Rectal smooth muscle tissue (tissue), 1 donor: ENCODE measurements at regions not wholly inside any gene's neighbourhood (a gene's known extent, or its start where the extent isn't known, plus 50 kb on each side); places are given as distances from the start of the nearest gene placed in this dataset.
"Not testable (repeated sequence)": the region's sequence is repeated elsewhere in the genome, so short reads cannot be mapped to it uniquely, and the experiment has no call there.

ENCODE experiments used
- H3K27ac ChIP-seq: one replicate; pipeline ENCODE4 v1.7.0; 2013; ENCODE audit warnings: low read depth, low read length, inconsistent platforms
- H3K27me3 ChIP-seq: one replicate; pipeline ENCODE4 v1.7.0; 2013; ENCODE audit warnings: low read length; ENCODE audit not compliant: control insufficient read depth, insufficient read depth
- H3K36me3 ChIP-seq: one replicate; pipeline ENCODE4 v1.7.0; 2013; ENCODE audit warnings: low read length; ENCODE audit not compliant: control insufficient read depth, insufficient read depth
- H3K4me1 ChIP-seq: one replicate; pipeline ENCODE4 v1.7.0; 2013; ENCODE audit warnings: low read length; ENCODE audit not compliant: control insufficient read depth, insufficient read depth
- H3K4me3 ChIP-seq: one replicate; pipeline ENCODE4 v1.7.0; 2013; ENCODE audit warnings: low read length
- H3K9ac ChIP-seq: one replicate; pipeline ENCODE4 v1.7.0; 2013; ENCODE audit warnings: low read length

- Histone ChIP-seq H3K27ac (no peak overlapping the region), H3K36me3 (no peaks in the 10 kb centered on the region), H3K4me1 (peaks cover 3% of the 10 kb centered on the region), H3K27me3 (no peaks in the 10 kb centered on the region), H3K4me3 (no peak overlapping the region), H3K9ac (no peak overlapping the region)
Observed at GRCh38 chr1:223022641-223023473, 120.2 kb downstream of the TLR5 start.

GRCh38 chr1:223023863-223024262, 119.2 kb downstream of the TLR5 start:
- no peaks in the 10 kb centered on the region for H3K27me3 ChIP-seq
- no peak overlapping the region for H3K9ac ChIP-seq
- H3K27ac ChIP-seq = no peak overlapping the region
- H3K4me3 ChIP-seq = no peak overlapping the region
- peaks cover 3% of the 10 kb centered on the region for H3K4me1 ChIP-seq
- H3K36me3 ChIP-seq = no peaks in the 10 kb centered on the region

- H3K9ac ChIP-seq, H3K27ac ChIP-seq, H3K36me3 ChIP-seq, H3K4me3 ChIP-seq, H3K27me3 ChIP-seq, H3K4me1 ChIP-seq: not testable (repeated sequence)
Observed at GRCh38 chr1:223024486-223024885, 118.6 kb downstream of the TLR5 start.

GRCh38 chr1:223025190-223025734, 117.8 kb downstream of the TLR5 start:
- H3K4me3 ChIP-seq, H3K9ac ChIP-seq, H3K4me1 ChIP-seq, H3K27me3 ChIP-seq, H3K36me3 ChIP-seq: not testable (repeated sequence)
- peak overlapping the region; percentile 3 for H3K27ac ChIP-seq

GRCh38 chr1:223026639-223027038, 116.4 kb downstream of the TLR5 start:
- H3K36me3 ChIP-seq, H3K4me3 ChIP-seq, H3K9ac ChIP-seq, H3K27me3 ChIP-seq, H3K27ac ChIP-seq, H3K4me1 ChIP-seq: not testable (repeated sequence)

GRCh38 chr1:223029985-223030769, 112.9 kb downstream of the TLR5 start:
- no peaks in the 10 kb centered on the region for H3K4me1 ChIP-seq
- no peak overlapping the region for H3K27ac ChIP-seq
- no peaks in the 10 kb centered on the region for H3K27me3 ChIP-seq
- no peaks in the 10 kb centered on the region for H3K36me3 ChIP-seq
- H3K9ac ChIP-seq = no peak overlapping the region
- H3K4me3 ChIP-seq = no peak overlapping the region

GRCh38 chr1:223030871-223031400, 112.1 kb downstream of the TLR5 start:
- H3K4me3 ChIP-seq = no peak overlapping the region
- H3K4me1 ChIP-seq = no peaks in the 10 kb centered on the region
- no peak overlapping the region for H3K9ac ChIP-seq
- no peaks in the 10 kb centered on the region for H3K36me3 ChIP-seq
- H3K27me3 ChIP-seq = no peaks in the 10 kb centered on the region
- no peak overlapping the region for H3K27ac ChIP-seq

GRCh38 chr1:223031733-223032601, 111.1 kb downstream of the TLR5 start:
- Histone ChIP-seq H3K36me3 (no peaks in the 10 kb centered on the region), H3K27ac (no peak overlapping the region), H3K27me3 (no peaks in the 10 kb centered on the region), H3K9ac (no peak overlapping the region), H3K4me3 (no peak overlapping the region), H3K4me1 (no peaks in the 10 kb centered on the region)

GRCh38 chr1:223033658-223034057, 109.4 kb downstream of the TLR5 start:
- Histone ChIP-seq H3K36me3 (no peaks in the 10 kb centered on the region), H3K27ac (no peak overlapping the region), H3K27me3 (no peaks in the 10 kb centered on the region), H3K9ac (no peak overlapping the region), H3K4me3 (no peak overlapping the region), H3K4me1 (no peaks in the 10 kb centered on the region)

GRCh38 chr1:223034270-223034798, 108.7 kb downstream of the TLR5 start:
- Histone ChIP-seq H3K27ac (no peak overlapping the region), H3K36me3 (no peaks in the 10 kb centered on the region), H3K27me3 (no peaks in the 10 kb centered on the region), H3K4me1 (no peaks in the 10 kb centered on the region), H3K9ac (no peak overlapping the region), H3K4me3 (no peak overlapping the region)

GRCh38 chr1:223035724-223036478, 107.1 kb downstream of the TLR5 start:
- Histone ChIP-seq H3K27me3 (no peaks in the 10 kb centered on the region), H3K9ac (no peak overlapping the region), H3K4me1 (peaks cover 1% of the 10 kb centered on the region), H3K27ac (no peak overlapping the region), H3K4me3 (no peak overlapping the region), H3K36me3 (no peaks in the 10 kb centered on the region)
